ENCODE measurements at regions not wholly inside any gene's neighbourhood (a gene's known extent, or its start where the extent isn't known, plus 50 kb on each side); places are given as distances from the start of the nearest gene placed in this dataset.

DNA sequence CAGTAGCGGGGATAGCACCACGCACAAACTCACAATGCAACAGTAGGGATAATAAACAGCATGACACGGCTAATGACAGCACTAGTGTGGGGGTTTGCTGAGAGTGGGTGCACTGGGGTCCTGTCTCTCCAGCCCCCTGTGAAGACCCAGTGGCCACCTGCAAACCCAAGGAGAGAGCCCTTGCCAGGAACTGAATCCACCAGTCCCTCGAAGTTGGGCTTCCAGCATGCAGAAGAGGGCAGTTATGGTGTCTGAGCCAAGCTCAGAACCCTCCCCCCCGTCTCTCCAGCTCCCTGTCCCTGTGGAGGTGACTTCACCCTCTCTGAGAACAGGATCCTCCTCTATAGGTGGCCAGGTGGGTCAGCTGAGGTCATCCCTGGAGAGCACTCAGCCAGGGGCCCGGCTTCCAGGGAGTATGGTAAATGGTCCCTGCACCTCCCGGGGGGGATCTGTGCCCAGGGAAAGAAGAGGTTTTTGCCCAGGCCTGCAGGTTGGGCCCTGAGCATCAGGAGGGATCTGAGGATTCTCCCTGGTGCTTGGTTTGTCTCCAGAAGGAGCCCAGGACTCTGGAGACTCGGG is 86.3 kb upstream of the PRR5 start:
- DNase-seq (ENCODE audit: low read depth in 1 of 2, low spot score in 1 of 2), result no peak

GRCh38 chr22:44615146-44615545 is 86.9 kb upstream of the PRR5 start:
- no peak for DNase-seq (ENCODE audit: low read depth in 1 of 2, low spot score in 1 of 2)

DNA sequence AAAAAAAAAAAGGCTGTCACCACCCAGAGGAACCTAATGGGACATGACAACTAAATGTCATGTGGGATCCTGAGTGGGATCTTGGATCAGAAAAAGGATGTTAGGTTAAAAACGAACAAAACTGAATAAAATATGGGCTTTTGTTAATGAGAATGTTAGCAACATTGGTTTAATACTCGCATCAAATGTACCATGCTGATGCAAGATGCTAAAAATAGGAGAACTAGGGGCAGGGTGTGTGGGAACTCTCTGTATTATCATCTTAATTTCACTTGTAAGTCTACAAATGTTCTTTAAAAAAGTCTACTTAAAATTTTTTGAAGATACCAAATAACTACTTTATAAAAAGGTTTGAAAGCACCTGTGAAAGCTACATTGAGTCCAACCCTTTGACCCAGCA is 88.8 kb upstream of the PRR5 start:
- no peak for DNase-seq (ENCODE audit: low read depth in 1 of 2, low spot score in 1 of 2)

- no peak for DNase-seq (ENCODE audit: low read depth in 1 of 2, low spot score in 1 of 2)
Measured at GRCh38 chr22:44611880-44612496, 90.0 kb upstream of the PRR5 start.

GRCh38 chr22:44610071-44610470 is 91.9 kb upstream of the PRR5 start:
- no peak for DNase-seq (ENCODE audit: low read depth in 1 of 2, low spot score in 1 of 2)

DNA sequence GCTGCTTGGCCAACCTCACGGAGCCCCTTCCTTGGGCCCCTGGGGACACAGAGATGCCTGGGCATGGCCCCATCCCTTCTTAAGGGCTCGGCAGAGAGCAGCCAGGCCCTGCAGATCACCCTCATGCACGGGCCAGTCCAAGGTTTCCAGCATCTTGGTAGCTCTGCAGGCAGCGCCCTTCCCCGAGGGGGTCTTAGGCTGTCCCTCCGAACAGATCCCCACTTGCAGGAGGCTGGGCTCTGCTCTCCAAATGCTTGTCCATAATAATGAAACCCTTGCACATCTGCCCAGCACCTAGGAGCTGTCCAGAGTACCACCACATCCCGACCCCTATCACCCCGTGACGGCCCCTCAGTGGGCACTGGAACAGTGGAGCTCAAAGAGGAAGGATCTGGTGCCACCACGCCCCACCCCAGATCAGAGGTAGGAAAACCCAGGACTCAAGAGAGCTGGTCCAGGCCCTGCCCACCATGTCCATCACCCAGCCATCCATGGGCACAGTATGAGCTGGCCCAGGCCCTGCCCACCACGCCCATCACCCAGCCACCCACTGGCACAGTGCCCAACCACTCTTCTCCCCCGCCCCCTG is 92.5 kb upstream of the PRR5 start:
- DNase-seq (ENCODE audit: low read depth in 1 of 2, low spot score in 1 of 2), result no peak

DNA sequence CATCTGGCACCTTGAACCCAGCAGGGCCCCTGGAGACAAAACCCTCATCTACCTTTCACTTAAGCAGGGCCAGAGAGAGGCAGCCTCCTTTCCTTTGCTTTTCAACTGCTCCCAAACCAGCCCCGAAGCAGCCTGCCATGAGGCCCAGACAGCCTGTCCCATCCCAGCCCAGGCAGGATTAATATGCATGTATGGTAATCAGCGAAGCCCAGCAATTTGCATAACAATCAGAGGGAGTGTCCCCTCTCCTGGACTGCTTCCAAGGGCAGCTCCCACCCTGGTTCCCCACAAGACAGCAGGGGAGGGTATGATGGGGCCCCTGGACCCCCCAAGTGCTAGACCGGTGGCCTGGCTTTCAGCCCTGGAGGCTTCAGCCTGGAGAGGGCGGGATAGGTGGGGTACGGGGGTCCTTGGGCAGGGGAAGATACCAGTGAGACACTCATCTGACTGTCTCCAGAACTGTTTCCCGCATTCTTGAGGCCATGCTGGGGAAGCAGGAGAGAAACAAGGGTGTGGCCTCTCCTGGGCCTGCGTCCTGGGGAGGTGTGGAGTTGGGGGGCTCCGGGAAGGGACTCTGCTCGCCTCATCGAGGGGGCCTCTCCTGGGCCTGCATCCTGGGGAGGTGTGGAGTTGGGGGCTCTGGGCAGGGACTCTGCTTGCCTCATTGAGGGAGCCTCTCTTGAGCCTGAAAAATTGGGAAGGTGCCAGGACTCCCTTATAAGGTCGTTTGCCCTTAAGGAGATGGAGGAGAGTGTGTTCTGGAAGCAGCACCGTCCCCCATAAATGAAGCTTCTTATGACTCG is 93.2 kb upstream of the PRR5 start:
- no peak for DNase-seq (ENCODE audit: low read depth in 1 of 2, low spot score in 1 of 2)

DNA sequence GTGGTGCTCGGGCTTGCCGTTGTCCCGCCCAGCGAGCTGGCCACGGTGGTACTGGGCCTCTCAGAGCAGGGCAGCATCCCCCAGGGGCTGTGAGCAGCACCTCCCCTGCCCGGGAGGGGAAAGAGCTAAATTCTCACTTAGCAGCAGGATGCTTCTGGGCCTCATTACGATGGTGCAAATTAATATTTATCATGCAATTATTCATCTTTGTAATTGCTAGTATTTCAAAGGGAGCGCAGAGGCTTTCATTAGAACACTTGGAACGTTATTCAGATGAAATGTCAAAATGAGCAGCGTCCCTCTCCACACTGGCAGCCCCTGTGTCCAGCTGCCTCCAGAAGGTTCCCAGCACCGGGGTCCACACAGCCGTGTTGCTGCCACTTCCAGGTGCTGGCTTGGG is 95.9 kb upstream of the PRR5 start:
- DNase-seq (ENCODE audit: low read depth in 1 of 2, low spot score in 1 of 2), result no peak

DNA sequence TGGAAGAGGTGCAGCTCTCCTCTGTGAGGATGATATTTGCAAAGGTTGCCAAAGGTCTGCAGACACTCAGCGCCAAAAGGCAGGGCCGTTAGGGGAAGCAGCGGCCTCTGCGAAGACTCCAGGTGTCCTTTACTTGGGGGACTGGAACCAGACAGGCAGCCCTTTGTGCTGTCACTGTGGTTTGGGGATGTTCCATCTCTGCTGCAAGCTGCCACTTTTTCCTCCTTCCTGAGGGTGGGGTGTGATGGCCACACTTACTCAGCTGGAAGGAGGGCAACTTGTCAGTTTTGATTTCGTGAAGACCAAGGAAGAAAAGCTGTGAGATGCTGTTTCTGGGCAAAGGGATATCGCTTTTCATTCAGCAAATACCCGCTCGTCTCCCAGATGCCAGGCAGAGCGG is 96.5 kb upstream of the PRR5 start:
- no peak for DNase-seq (ENCODE audit: low read depth in 1 of 2, low spot score in 1 of 2)

DNA sequence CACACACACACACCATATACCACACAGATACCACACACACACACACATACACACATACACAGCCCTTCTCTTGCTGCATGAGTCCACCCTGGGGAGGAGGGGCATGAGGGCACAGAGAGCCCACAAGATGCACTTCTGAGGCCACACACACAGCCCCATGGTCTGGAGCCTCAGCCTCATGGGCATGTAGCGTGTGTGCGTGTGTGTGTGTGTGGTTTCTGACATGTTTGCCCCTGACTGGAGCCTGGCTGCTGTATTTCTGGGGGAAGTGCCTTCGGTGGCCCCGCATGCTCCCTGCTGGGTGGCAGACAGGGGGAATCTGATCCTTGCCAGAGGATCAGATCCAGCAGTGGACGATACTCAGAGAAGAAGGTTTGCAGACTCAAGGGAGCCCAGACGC is 97.0 kb upstream of the PRR5 start:
- no peak for DNase-seq (ENCODE audit: low read depth in 1 of 2, low spot score in 1 of 2)

DNA sequence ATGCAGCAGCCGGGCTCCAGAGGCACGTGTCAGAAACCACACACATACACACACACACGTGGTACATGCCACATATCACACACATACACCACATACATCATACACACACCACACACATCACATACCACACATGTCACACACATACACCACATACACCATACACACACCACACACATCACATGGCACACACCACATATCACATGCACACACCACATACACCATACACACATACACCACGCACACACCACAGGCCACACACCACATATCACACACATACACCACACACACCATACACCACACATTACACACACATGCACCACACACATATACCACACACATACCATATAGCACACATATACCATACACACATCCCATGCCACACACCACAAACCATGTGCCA is 97.5 kb upstream of the PRR5 start:
- no peak for DNase-seq (ENCODE audit: low read depth in 1 of 2, low spot score in 1 of 2)

- DNase-seq (ENCODE audit: low read depth in 1 of 2, low spot score in 1 of 2), result no peak
Measured at GRCh38 chr22:44603767-44604166, 98.2 kb upstream of the PRR5 start.

GRCh38 chr22:44601725-44602124 is 100.3 kb upstream of the PRR5 start:
- no peak for DNase-seq (ENCODE audit: low read depth in 1 of 2, low spot score in 1 of 2)

- DNase-seq (ENCODE audit: low read depth in 1 of 2, low spot score in 1 of 2), result no peak
Measured at GRCh38 chr22:44601189-44601588, 100.8 kb upstream of the PRR5 start.

GRCh38 chr22:44600207-44600785 is 101.7 kb upstream of the PRR5 start:
- DNase-seq (ENCODE audit: low read depth in 1 of 2, low spot score in 1 of 2), result no peak

DNA sequence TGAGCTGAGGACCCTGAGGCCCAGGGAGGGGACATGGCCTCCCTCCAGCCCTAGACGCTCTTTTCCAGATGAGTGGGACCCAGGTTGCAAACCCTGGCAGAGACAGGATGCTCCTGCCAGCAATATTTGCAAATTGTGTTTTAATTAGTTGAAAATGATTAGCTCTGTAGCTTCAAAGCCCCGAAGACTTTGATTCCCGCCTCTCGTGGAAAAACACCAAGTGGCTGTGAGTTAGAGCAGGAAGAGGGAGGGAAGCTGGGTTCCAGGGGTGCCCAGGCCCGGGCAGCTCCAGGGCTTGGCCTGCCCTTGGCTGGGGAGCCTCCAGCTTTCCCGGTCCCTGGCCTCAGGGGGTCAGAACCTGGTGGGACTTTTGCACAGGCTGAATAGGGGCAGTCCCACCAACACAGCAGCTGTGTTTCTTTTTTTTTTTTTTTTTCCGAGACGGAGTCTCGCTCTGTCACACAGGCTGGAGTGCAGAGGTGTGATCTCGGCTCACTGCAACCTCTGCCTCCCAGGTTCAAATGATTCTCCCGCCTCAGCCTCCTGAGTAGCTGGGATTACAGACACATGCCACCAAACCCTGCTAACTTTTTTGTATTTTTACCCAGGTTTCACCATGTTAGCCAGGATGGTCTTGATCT is 101.6 kb upstream of the RTL6 start:
- DNase-seq (ENCODE audit: low read depth in 1 of 2, low spot score in 1 of 2), result no peak

- DNase-seq (ENCODE audit: low read depth in 1 of 2, low spot score in 1 of 2), result no peak
Measured at GRCh38 chr22:44599084-44599483, 101.1 kb upstream of the RTL6 start.

GRCh38 chr22:44597616-44598015 is 99.6 kb upstream of the RTL6 start:
- DNase-seq (ENCODE audit: low read depth in 1 of 2, low spot score in 1 of 2), result no peak

GRCh38 chr22:44596396-44597125 is 98.5 kb upstream of the RTL6 start:
- DNase-seq (ENCODE audit: low read depth in 1 of 2, low spot score in 1 of 2), result no peak

DNA sequence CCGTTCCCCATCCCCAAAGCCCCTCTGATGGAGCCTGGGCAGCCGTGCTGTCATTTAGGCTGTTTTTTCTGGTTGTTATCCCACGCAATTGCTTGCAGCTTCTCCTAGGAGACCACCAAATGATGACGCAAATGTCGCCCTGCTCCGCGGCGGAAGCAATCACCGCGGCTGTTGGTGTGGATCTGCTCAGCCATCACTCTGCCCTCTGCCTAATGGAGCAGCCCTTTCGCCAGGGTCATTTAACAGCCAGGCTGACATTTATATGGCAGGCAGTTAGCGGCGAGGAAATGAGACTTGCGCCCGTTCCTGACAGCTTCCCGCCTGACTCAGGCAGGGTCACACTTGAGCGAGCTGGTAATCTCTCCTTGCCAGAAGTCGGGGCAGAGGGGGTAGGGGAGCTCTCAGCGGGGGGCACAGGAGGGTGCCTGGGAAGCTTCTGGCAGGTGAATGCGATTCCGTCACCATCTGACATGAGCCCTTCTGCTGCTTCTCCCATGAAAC is 97.9 kb upstream of the RTL6 start:
- DNase-seq (ENCODE audit: low read depth in 1 of 2, low spot score in 1 of 2), result no peak

GRCh38 chr22:44594951-44595350 is 96.9 kb upstream of the RTL6 start:
- no peak for DNase-seq (ENCODE audit: low read depth in 1 of 2, low spot score in 1 of 2)

All from activated T-helper 1 cell treated with anti-CD3 and anti-CD28 coated beads, Interleukin-2, amount 50 U/mL, for 16 hours (primary cell).